WERI-Rb-1 (cell line): ENCODE measurements at regions not wholly inside any gene's neighbourhood (a gene's known extent, or its start where the extent isn't known, plus 50 kb on each side); places are given as distances from the start of the nearest gene placed in this dataset.

Experiments used
- DNase-seq: peaks from one replicate; pipeline ENCODE4 v3.0.0-alpha.2; 2020
- H3K27ac ChIP-seq: fragments of 250-450 bp; sonication (Bioruptor Pico); 2 replicates; pipeline ENCODE4 v1.5.1; 2020; ENCODE audit warnings: mild to moderate bottlenecking, moderate library complexity
- H3K27me3 ChIP-seq: fragments of 250-450 bp; sonication (Bioruptor Pico); 2 replicates; pipeline ENCODE4 v1.5.1; 2021; ENCODE audit warnings: mild to moderate bottlenecking, low read depth, moderate library complexity; ENCODE audit not compliant: insufficient read depth, severe bottlenecking
- H3K36me3 ChIP-seq: fragments of 250-450 bp; sonication (Bioruptor Pico); 2 replicates; pipeline ENCODE4 v1.5.1; 2020; ENCODE audit warnings: mild to moderate bottlenecking, moderate library complexity
- H3K4me3 ChIP-seq: 2 replicates; pipeline ENCODE4 v1.5.1; 2011; ENCODE audit warnings: low read depth, mild to moderate bottlenecking, control low read depth, low read length
- H3K9me3 ChIP-seq: fragments of 250-450 bp; sonication (Bioruptor Pico); 2 replicates; pipeline ENCODE4 v1.5.1; 2021; ENCODE audit warnings: mild to moderate bottlenecking, moderate library complexity; ENCODE audit not compliant: severe bottlenecking
- TF ChIP-seq, protein P1 (sequence below): IDR thresholded peaks from 2 replicates; pipeline ENCODE4 v1.5.1; 2011; ENCODE audit warnings: low read depth, mild to moderate bottlenecking, control low read depth, inconsistent platforms, low read length

DNA sequence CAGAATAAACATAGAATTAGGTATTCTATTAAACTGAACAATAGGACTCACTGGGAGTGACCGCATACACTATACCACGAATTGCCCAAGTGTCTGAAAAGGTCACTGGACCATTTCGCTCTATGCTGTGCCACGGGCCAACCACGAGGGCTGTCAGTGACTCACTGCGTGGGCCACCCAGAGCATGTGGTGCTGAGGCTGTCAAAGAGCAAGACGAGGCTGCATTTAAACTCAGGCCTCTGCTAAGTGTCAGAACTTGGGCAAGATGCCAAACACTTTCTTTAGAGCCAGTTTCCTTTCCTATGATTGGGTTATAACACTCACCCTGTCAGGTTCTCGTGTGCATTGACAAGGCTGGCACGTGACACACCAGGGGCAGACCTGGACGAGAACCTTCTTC is 97.5 kb downstream of the SH3YL1 start:
- Histone ChIP-seq H3K9me3 (no peaks in the 10 kb centered on the region), H3K27me3 (peaks cover 21% of the 10 kb centered on the region), H3K27ac (no peak overlapping the region), H3K36me3 (no peaks in the 10 kb centered on the region), H3K4me3 (no peak overlapping the region)
- TF ChIP-seq, protein P1, sequence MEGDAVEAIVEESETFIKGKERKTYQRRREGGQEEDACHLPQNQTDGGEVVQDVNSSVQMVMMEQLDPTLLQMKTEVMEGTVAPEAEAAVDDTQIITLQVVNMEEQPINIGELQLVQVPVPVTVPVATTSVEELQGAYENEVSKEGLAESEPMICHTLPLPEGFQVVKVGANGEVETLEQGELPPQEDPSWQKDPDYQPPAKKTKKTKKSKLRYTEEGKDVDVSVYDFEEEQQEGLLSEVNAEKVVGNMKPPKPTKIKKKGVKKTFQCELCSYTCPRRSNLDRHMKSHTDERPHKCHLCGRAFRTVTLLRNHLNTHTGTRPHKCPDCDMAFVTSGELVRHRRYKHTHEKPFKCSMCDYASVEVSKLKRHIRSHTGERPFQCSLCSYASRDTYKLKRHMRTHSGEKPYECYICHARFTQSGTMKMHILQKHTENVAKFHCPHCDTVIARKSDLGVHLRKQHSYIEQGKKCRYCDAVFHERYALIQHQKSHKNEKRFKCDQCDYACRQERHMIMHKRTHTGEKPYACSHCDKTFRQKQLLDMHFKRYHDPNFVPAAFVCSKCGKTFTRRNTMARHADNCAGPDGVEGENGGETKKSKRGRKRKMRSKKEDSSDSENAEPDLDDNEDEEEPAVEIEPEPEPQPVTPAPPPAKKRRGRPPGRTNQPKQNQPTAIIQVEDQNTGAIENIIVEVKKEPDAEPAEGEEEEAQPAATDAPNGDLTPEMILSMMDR = no peak
- no peak for DNase-seq

DNA sequence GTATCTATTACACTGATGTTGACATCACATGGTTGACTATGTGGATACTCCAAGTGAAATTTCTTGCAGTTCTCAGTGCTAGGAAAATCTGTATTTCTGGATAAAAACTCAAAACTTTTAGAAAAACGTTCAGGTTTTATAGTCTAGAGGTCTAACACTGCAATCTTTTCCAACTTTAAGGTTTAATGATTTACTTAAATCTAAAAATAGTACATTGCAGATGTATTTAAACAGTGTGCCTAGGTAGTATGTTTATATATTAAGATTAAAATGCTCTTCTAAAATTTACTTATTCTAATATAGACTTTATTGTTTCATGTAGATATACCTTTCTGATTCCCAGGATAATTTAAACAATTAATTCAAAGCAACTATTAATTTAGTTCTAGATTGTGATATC is 98.3 kb downstream of the SH3YL1 start:
- no peak for DNase-seq
- Histone ChIP-seq H3K27ac (no peak overlapping the region), H3K9me3 (no peaks in the 10 kb centered on the region), H3K4me3 (no peak overlapping the region), H3K27me3 (peaks cover 24% of the 10 kb centered on the region), H3K36me3 (no peaks in the 10 kb centered on the region)
- TF ChIP-seq, protein P1 = no peak

DNA sequence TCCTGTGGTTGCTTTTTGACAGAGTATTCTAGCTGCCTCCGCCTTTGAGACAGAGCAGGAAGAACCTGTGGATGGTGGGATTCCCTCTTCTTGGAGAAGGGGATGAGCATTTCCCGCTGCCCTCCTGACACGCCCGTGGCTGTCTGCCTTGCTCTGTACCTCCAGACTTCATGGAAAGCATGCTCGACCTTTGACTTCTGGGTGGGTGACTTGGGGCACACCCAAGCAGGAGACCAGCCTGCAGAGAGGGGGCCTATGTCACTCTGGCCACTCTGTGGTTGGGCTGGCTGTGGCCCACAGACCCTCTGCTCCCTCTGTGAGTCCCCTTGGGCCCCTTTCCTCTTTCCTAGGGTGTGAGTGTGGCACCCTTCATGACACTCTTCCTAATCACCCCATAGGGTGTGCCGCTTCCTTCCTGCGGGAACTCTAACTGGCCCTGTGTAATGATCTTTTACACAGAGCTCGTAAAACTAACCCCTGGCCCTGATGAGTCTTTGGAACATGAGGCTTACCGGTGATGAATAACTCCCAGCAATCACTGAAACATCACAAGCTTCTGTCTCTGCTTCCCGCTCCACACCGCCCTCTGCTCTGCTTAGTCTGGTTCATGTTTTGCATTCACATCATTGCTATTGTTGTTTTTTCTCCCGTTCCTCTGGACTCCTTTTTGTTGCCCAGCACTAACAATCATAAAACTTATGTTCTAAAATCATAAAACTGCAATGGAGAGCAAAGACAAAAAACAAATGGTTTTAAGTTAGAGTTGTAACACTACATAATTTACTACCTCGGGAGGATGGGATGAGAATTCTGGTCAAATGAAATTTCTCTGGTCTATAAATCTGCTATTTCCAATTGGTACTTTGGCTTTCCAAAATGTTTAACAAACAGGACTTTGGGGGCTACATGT is 101.1 kb downstream of the SH3YL1 start:
- Histone ChIP-seq H3K36me3 (no peaks in the 10 kb centered on the region), H3K9me3 (peaks cover 3% of the 10 kb centered on the region), H3K27ac (no peak overlapping the region), H3K27me3 (peaks cover 35% of the 10 kb centered on the region), H3K4me3 (no peak overlapping the region)
- TF ChIP-seq, protein P1 = no peak
- DNase-seq = no peak

DNA sequence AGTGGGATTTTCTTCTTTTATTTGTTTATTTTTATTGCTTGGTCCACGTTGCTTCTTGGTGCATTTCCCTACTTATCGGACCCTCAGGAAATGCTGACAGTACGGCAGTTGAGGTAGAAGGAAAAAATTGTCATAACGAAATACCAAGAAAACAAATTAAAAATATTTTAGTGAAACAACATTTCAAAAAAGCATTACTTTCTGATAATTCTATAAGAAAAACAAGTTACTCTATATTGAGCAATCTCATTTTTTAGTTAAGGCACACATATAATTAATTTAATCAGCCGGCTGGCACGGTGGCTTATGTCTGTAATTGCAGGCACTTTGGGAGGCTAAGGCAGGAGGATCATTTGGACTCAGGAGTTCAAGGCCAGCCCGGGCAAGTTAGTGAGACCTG is 102.1 kb downstream of the SH3YL1 start:
- no peak for DNase-seq
- Histone ChIP-seq H3K9me3 (peaks cover 3% of the 10 kb centered on the region), H3K27ac (no peak overlapping the region), H3K36me3 (no peaks in the 10 kb centered on the region), H3K4me3 (no peak overlapping the region), H3K27me3 (peaks cover 37% of the 10 kb centered on the region)
- TF ChIP-seq, protein P1 = no peak

DNA sequence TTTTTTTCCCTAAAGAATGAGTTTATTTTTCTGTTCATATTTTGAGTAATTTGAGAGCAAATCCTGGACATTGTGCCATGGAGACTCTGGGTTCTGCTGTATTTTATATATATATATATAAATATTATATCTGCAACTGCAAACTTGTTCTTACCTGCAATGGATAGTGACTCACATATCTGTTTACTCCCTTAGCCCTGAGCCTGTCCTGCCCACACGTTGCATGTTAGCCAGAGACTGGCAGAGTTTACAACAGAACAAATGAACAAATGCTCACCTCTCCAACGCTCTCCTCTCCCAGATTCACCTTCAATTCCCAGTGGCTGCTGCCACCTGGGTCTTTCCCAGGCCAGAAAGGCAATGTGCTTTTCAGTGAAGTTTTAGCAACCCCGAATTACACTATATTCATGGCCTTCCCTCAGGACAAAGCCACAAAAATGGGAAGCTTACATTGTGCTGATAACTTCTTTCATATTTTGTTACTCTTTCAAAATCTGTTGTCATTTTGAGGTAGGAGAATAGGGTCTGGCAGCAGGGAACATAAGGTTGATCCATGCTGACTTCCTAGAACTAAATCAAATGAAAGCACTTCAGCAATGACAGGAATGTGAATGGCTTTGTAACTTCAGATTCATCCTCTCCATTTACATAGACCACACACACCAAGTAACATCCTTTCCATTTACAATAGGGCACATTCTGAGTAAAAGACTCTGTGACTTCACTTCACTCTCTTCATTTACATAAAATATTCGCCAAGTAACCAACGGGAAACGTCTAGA is 105.4 kb upstream of the FAM110C start:
- DNase-seq = no peak
- Histone ChIP-seq H3K36me3 (no peaks in the 10 kb centered on the region), H3K27me3 (peaks cover 31% of the 10 kb centered on the region), H3K9me3 (no peaks in the 10 kb centered on the region), H3K4me3 (no peak overlapping the region), H3K27ac (no peak overlapping the region)
- TF ChIP-seq, protein P1 = no peak
